ENCODE measurements at regions not wholly inside any gene's neighbourhood (a gene's known extent, or its start where the extent isn't known, plus 50 kb on each side); places are given as distances from the start of the nearest gene placed in this dataset.

- TF ChIP-seq GATA2 (IDR thresholded peaks at IDR 0.05; ENCODE audit: low read depth, low read length) (no peak), GATA3 (IDR thresholded peaks at IDR 0.05; ENCODE audit: low read depth, low read length) (no peak)
Observed at GRCh38 chr3:55322638-55323037, 164.5 kb downstream of the WNT5A start.

Data from SH-SY5Y (cell line).